RWPE2 (cell line): ENCODE measurements at regions not wholly inside any gene's neighbourhood (a gene's known extent, or its start where the extent isn't known, plus 50 kb on each side); places are given as distances from the start of the nearest gene placed in this dataset.

ENCODE experiments used
- ATAC-seq: fragments of 200-7000 bp; cut with Tn5 transposase; 3 replicates; pipeline ENCODE4 v1.9.1; 2021; ENCODE audit warnings: low read depth
- DNase-seq: peaks from one replicate; pipeline ENCODE4 v3.0.0-alpha.2; 2020; ENCODE audit warnings: low spot score
- H3K27ac ChIP-seq: fragments of 450-650 bp; 2 replicates; pipeline ENCODE4 v1.5.1; 2017; ENCODE audit warnings: mild to moderate bottlenecking; ENCODE audit not compliant: poor library complexity, severe bottlenecking
- H3K27me3 ChIP-seq: fragments of 250-450 bp; sonication (Bioruptor Pico); 2 replicates; pipeline ENCODE4 v1.5.1; 2021; ENCODE audit warnings: mild to moderate bottlenecking, moderate library complexity; ENCODE audit not compliant: insufficient read depth, poor library complexity, severe bottlenecking
- H3K36me3 ChIP-seq: fragments of 250-450 bp; sonication (Bioruptor Pico); 2 replicates; pipeline ENCODE4 v1.5.1; 2020; ENCODE audit warnings: low read depth, mild to moderate bottlenecking, moderate library complexity
- H3K4me1 ChIP-seq: fragments of 250-450 bp; sonication (Bioruptor Pico); 2 replicates; pipeline ENCODE4 v1.5.1; 2021; ENCODE audit warnings: mild to moderate bottlenecking, moderate library complexity; ENCODE audit not compliant: insufficient read depth, poor library complexity, severe bottlenecking
- H3K4me3 ChIP-seq: fragments of 250-450 bp; sonication (Bioruptor Pico); 2 replicates; pipeline ENCODE4 v1.5.1; 2021; ENCODE audit warnings: mild to moderate bottlenecking, moderate library complexity; ENCODE audit not compliant: severe bottlenecking
- H3K9me3 ChIP-seq: fragments of 250-450 bp; sonication (Bioruptor Pico); 2 replicates; pipeline ENCODE4 v1.5.1; 2021; ENCODE audit warnings: mild to moderate bottlenecking, moderate library complexity; ENCODE audit not compliant: severe bottlenecking
- CTCF ChIP-seq: fragments of 450-650 bp; IDR thresholded peaks from one replicate; pipeline ENCODE4 v1.5.1; 2017; ENCODE audit warnings: mild to moderate bottlenecking, moderate library complexity; ENCODE audit not compliant: poor library complexity, severe bottlenecking

- Histone ChIP-seq H3K27ac (no peak overlapping the region), H3K36me3 (no peaks in the 10 kb centered on the region), H3K9me3 (no peaks in the 10 kb centered on the region), H3K4me3 (no peak overlapping the region), H3K27me3 (no peaks in the 10 kb centered on the region), H3K4me1 (no peaks in the 10 kb centered on the region)
- TF ChIP-seq CTCF, result no peak
- 0 out of 3 replicates have a peak, but pooled peaks have one; percentile 27 for ATAC-seq
- DNase-seq, result no peak
Measured at GRCh38 chrX:16368696-16369095, 201.4 kb downstream of the MAGEB17 start.

- Histone ChIP-seq H3K9me3 (no peaks in the 10 kb centered on the region), H3K27ac (no peak overlapping the region), H3K27me3 (no peaks in the 10 kb centered on the region), H3K36me3 (no peaks in the 10 kb centered on the region), H3K4me3 (no peak overlapping the region), H3K4me1 (no peaks in the 10 kb centered on the region)
- TF ChIP-seq CTCF, result no peak
- ATAC-seq (no peak), DNase-seq (no peak)
Measured at GRCh38 chrX:16376056-16376455, 208.8 kb downstream of the MAGEB17 start.

GRCh38 chrX:16386126-16386525, 218.8 kb downstream of the MAGEB17 start:
- H3K4me3 ChIP-seq, result no peak overlapping the region
- no peak for TF ChIP-seq CTCF
- no peaks in the 10 kb centered on the region for H3K36me3 ChIP-seq
- DNase-seq (no peak), ATAC-seq (no peak)
- no peak overlapping the region for H3K27ac ChIP-seq
- no peaks in the 10 kb centered on the region for H3K27me3 ChIP-seq
- H3K9me3 ChIP-seq, result no peaks in the 10 kb centered on the region
- H3K4me1 ChIP-seq, result no peaks in the 10 kb centered on the region

- Histone ChIP-seq H3K4me3 (no peak overlapping the region), H3K27ac (no peak overlapping the region), H3K4me1 (no peaks in the 10 kb centered on the region), H3K27me3 (no peaks in the 10 kb centered on the region), H3K9me3 (no peaks in the 10 kb centered on the region), H3K36me3 (no peaks in the 10 kb centered on the region)
- DNase-seq (no peak), ATAC-seq (no peak)
- no peak for TF ChIP-seq CTCF
Measured at GRCh38 chrX:16392597-16392996, 225.3 kb downstream of the MAGEB17 start.

- no peaks in the 10 kb centered on the region for H3K27me3 ChIP-seq
- H3K4me3 ChIP-seq, result no peak overlapping the region
- DNase-seq (no peak), ATAC-seq (no peak)
- no peaks in the 10 kb centered on the region for H3K4me1 ChIP-seq
- H3K36me3 ChIP-seq, result no peaks in the 10 kb centered on the region
- no peak for TF ChIP-seq CTCF
- H3K9me3 ChIP-seq, result no peaks in the 10 kb centered on the region
- H3K27ac ChIP-seq, result no peak overlapping the region
Measured at GRCh38 chrX:16394290-16394689, 227.0 kb downstream of the MAGEB17 start.
